HG02973 (cell line): ENCODE measurements at regions not wholly inside any gene's neighbourhood (a gene's known extent, or its start where the extent isn't known, plus 50 kb on each side); places are given as distances from the start of the nearest gene placed in this dataset.
"Not testable (repeated sequence)": the region's sequence is repeated elsewhere in the genome, so short reads cannot be mapped to it uniquely, and the experiment has no call there.

ENCODE experiments used
- ATAC-seq: cut with Tn5 transposase; IDR thresholded peaks from one replicate; pipeline ENCODE4 v1.9.1; 2021; ENCODE audit warnings: moderate library complexity; ENCODE audit not compliant: unreplicated experiment

GRCh38 chr1:57546549-57547330 is 122.9 kb upstream of the DAB1 start:
- no peak for ATAC-seq

GRCh38 chr1:57544345-57544744 is 120.5 kb upstream of the DAB1 start:
- ATAC-seq, result no peak

DNA sequence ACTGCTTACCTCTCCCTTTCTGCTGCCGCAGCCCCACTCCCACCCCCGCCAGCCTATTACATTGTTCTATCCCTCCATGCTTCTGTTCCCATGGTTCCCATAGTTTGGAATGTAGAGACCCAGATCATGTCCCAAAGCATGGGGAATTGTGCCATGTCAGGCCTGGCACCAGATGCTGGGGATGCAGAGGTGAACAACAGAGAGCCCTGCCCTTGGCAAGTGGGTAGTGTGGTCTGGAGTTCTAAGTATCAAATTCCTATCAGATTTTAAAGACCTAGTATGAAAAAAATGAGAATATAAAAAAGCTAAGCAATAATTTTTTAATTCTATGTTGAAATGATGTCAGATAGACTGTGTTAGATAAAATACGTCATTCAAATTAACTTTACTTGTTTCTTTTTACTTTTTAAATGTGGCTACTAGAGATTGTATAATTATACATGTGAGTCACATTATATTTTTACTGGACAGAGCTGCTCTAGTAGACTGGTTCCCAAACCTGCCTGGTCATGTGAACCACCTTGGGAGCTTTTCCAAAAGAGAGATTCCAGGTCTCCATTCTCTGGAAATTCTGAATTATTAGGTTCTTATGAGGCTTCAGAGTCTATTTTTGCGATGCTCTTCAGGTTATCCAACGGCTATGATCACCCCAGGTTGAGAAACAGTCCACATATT is 113.0 kb upstream of the DAB1 start:
- ATAC-seq, result no peak

- no peak for ATAC-seq
These were observed 108.4 kb upstream of the DAB1 start for GRCh38 chr1:57532299-57532698.

DNA sequence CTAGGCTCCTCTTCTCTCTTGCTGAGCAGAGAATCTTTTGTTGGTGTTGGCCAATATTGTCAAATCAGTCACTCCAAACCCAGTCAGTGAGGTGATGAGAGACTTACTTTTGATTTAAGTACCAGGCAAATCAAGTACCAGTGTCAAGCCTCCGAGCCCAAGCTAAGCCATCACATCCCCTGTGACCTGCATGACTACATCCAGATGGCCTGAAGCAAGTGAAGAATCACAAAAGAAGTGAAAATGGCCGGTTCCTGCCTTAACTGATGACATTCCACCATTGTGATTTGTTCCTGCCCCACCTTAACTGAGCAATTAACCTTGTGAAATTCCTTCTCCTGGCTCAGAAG is 107.0 kb upstream of the DAB1 start:
- ATAC-seq, result not testable (repeated sequence)

- ATAC-seq, result no peak
These were observed 106.5 kb upstream of the DAB1 start for GRCh38 chr1:57530206-57530910.

DNA sequence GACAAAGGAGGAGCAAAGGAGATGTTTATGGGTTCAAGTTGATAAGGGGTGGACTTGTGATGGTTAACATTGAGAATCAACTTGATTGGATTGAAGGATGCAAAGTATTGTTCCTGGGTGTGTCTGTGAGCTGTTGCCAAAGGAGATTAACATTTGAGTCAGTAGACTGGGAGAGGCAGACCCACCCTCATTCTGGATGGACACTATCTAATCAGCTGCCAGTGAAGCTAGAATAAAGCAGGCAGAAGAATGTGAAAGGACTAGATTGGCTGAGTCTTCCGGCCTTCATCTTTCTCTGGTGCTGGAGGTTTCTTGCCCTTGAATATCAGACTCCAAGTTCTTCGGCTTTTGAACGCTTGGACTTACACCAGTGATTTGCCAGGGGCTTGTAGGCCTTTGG is 98.7 kb upstream of the DAB1 start:
- ATAC-seq, result no peak

- ATAC-seq, result no peak
These were observed 97.1 kb upstream of the DAB1 start for GRCh38 chr1:57520743-57521515.

GRCh38 chr1:57518496-57518895 is 94.6 kb upstream of the DAB1 start:
- ATAC-seq, result no peak

DNA sequence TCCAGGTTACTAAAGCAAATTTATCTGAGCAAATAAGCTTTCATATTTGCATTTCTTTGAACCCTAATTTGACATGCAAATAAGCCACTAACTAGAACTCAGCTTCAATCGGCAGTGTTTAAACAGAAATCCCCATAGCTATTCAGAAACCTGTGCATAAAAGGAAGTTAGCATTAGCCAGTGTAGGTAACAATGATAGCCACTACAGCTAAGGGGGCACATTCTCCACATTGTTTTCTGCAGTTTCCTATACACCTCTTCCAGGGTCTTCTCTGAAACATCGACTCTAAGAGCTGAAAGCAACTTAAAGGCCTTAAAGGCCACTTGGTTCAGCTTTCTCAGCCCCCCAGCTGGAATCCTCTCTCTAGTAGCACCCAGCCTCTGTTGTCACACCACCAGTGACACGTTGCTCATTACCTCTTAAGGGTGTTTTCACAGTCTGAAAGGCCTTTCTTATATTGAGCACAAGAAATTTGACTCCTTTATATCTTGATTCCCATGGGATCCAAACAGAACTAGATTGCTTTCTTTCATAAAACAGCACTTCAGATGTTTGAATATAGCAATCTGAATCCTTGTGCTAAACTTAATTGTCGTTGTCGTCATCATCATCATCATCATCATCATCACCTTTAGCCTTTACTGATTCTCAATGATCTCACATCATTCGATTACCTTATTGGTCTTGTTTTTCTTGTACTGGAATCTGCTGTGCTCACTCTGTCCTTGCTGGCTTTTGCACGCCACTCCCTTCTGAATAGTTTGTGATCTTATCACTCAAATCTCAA is 93.9 kb upstream of the DAB1 start:
- no peak for ATAC-seq

- no peak for ATAC-seq
These were observed 88.5 kb upstream of the DAB1 start for GRCh38 chr1:57512386-57512785.

DNA sequence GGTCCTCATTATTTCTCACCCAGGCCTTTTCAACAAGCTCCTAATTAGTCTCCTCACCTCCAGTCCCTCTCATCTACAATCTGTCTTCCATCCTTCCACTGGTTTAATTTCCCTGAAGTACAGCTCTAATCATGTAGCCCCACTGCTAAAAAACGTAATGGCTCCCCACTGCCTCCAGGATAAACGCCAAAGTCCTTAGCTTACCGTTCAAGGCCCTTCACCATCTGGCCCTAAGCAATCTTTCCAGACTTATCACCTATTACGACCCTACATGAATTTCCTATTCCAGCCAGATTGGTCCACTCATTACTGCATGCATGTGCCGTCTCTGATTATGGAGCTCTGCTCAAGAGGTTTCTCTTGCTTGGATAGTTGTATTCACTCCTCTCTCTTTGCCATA is 83.1 kb upstream of the DAB1 start:
- no peak for ATAC-seq

DNA sequence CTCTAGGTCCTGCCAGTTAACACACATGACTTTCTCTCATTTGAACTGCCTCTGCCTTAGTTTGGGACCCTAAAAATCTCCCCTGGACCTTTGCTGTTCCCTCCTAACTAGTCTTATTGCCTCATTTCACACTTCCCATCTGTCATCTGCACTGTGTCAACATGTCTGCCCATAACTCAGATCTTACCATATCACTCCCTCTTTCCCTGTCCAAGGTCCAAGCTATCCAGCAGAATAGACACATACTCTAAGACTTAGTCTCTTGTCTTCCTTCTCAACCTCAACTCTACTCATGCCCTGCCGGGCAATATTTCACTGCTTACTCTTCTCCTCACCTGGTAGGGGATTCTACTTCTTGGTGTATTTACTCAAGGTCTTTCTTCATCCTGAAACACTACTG is 79.5 kb upstream of the DAB1 start:
- ATAC-seq, result no peak

GRCh38 chr1:57500136-57500830 is 76.4 kb upstream of the DAB1 start:
- ATAC-seq, result no peak

DNA sequence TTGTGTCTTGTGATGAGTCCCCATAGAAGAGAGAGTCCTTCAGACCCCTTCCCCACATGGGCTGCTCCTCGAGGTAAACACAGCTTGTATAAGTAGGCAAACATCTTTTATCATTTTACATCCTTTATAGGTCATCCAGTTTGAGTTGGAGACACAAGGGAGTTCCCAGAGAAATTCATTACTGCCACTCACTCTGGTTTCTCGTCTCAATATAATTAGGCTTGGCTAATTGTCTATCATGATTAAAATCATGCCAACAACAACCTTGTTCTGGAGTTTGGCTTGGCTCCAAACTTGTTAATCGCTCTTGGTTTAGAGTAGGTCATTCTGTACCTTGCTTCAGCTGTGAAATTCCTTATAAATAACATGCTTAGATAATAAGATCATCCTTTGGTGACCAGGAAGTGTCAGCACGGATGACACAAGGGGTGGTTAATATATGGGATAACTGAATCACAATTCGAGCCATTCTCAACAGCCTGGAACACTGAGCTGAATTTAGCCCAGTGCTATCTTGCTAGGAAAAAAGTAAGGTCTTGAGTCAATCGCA is 70.7 kb upstream of the DAB1 start:
- no peak for ATAC-seq

- no peak for ATAC-seq
These were observed 68.8 kb upstream of the DAB1 start for GRCh38 chr1:57492586-57493226.

- no peak for ATAC-seq
These were observed 65.6 kb upstream of the DAB1 start for GRCh38 chr1:57489358-57490036.

- no peak for ATAC-seq
These were observed 61.8 kb upstream of the DAB1 start for GRCh38 chr1:57485643-57486042.

DNA sequence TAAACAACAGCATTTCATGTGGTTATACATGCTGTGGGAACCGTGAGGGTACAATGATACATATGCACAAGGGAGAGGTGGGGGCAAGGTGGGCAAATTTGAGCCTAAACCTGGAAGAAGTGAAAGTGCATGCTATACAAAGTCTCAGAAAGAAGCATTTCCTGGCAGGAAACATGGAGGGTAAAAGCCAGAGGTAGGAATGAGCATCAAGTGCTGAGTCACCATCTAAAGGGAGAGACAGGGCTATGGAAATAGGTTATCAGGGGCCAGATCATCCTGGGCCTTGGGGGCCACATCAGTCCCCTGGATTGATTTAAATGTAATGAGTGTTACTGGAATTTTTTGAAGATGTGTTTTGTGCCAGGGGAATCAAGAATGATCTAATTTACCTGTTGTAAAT is 60.1 kb upstream of the DAB1 start:
- no peak for ATAC-seq
